Suprapubic skin (tissue), 4 donors: ENCODE measurements at regions not wholly inside any gene's neighbourhood (a gene's known extent, or its start where the extent isn't known, plus 50 kb on each side); places are given as distances from the start of the nearest gene placed in this dataset.

Source experiments
- DNase-seq, 2 donors: peaks; one replicate each; pipeline ENCODE4 v3.0.0-alpha.2; 2019; ENCODE audit warnings: low spot score in 2 of 2
- H3K27ac ChIP-seq: fragments of 200-600 bp; sonication (generic); one replicate; pipeline ENCODE4 v1.5.1; 2019
- H3K27me3 ChIP-seq: fragments of 200-600 bp; sonication (generic); one replicate; pipeline ENCODE4 v1.5.1; 2019
- H3K36me3 ChIP-seq: fragments of 200-600 bp; sonication (generic); one replicate; pipeline ENCODE4 v1.5.1; 2019
- H3K4me1 ChIP-seq: fragments of 200-600 bp; sonication (generic); one replicate; pipeline ENCODE4 v1.5.1; 2019
- H3K4me3 ChIP-seq: fragments of 200-600 bp; sonication (generic); one replicate; pipeline ENCODE4 v1.5.1; 2019; ENCODE audit warnings: mild to moderate bottlenecking
- H3K9me3 ChIP-seq: fragments of 200-600 bp; sonication (generic); one replicate; pipeline ENCODE4 v1.5.1; 2019
- CTCF ChIP-seq, 2 donors: fragments of 200-600 bp in 1 of 2; fragments of 450-650 bp in 1 of 2; sonication (generic) in 1 of 2; IDR thresholded peaks; one replicate each; pipeline ENCODE4 v1.5.1; 2016 to 2019; ENCODE audit warnings: antibody characterized with exemption in 2 of 2, mild to moderate bottlenecking in 1 of 2, moderate library complexity in 1 of 2
- EP300 ChIP-seq: sonication (generic); formaldehyde crosslinking; IDR thresholded peaks from one replicate; pipeline ENCODE4 v1.6.1; 2017; ENCODE audit warnings: antibody characterized with exemption
- POLR2A ChIP-seq, 2 donors: fragments of 450-650 bp; IDR thresholded peaks; one replicate each; pipeline ENCODE4 v1.6.1; 2017; ENCODE audit warnings: antibody characterized with exemption in 2 of 2, mild to moderate bottlenecking in 2 of 2, moderate library complexity in 2 of 2
- POLR2AphosphoS5 ChIP-seq, 3 donors: sonication (generic); formaldehyde crosslinking; IDR thresholded peaks; one replicate each; pipeline ENCODE4 v1.6.1; 2017; ENCODE audit warnings: antibody characterized with exemption in 3 of 3
- WGBS: methylation state at CpG from one replicate; pipeline ENCODE4 v1.1.5; 2018; 5-methylcytosine and 5-hydroxymethylcytosine counted together

DNA sequence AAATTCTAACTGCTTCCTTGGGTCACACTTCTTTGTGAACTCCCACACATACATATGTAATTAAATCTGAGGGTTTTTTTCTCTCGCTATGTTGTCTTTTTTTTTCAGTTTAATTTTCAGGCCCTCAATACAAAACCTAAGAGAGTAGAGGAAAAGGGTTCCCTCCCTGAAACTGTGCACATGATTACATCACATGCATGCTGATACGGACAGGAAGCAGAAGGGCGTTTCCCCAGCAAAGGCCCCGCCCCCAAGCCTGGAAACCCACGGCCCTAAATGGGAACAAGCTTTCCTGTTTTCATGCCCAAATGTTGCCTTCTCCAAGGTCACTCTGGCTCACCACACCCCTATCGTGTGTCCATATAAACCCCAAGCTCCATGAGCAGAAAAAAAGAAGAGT is 115.4 kb downstream of the TEX36 start:
- TF ChIP-seq POLR2A (IDR thresholded peaks at IDR 0.05), result no peak
- TF ChIP-seq POLR2AphosphoS5 (IDR thresholded peaks at IDR 0.05), result no peak
- no peak for TF ChIP-seq CTCF (IDR thresholded peaks at IDR 0.05)
- no peak for TF ChIP-seq EP300
- Histone ChIP-seq H3K36me3 (no peaks in the 10 kb centered on the region), H3K4me1 (no peaks in the 10 kb centered on the region), H3K4me3 (no peak overlapping the region), H3K27ac (no peak overlapping the region), H3K9me3 (no peaks in the 10 kb centered on the region), H3K27me3 (no peaks in the 10 kb centered on the region)
- no peak for DNase-seq
- WGBS, result 75% methylated on average over 6 of the region's 6 CpGs

DNA sequence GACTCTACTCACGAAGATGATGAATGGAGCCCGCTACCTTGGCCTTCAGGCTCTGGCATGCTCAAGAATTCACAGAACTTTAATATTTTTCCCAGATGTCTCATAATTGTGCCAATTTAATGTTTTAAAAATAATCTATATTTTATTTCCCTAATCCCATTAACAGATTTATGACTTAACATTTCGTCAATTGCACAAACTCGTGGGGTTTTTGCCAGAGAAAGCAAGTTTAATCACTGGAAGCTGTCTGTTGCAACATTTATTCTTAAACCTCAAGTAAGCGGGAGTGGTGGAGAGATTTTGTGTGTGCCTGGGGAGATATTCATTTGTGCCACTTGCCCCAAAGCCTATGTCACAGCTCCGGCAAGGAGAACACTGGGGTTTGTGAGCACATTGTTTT is 117.9 kb downstream of the TEX36 start:
- Histone ChIP-seq H3K27me3 (no peaks in the 10 kb centered on the region), H3K4me3 (no peak overlapping the region), H3K9me3 (no peaks in the 10 kb centered on the region), H3K36me3 (no peaks in the 10 kb centered on the region), H3K4me1 (no peaks in the 10 kb centered on the region), H3K27ac (no peak overlapping the region)
- no peak for TF ChIP-seq EP300
- no peak for TF ChIP-seq POLR2A (IDR thresholded peaks at IDR 0.05)
- TF ChIP-seq POLR2AphosphoS5 (IDR thresholded peaks at IDR 0.05), result no peak
- TF ChIP-seq CTCF (IDR thresholded peaks at IDR 0.05), result no peak
- no peak for DNase-seq
- WGBS, result 40% methylated on average over 6 of the region's 6 CpGs

DNA sequence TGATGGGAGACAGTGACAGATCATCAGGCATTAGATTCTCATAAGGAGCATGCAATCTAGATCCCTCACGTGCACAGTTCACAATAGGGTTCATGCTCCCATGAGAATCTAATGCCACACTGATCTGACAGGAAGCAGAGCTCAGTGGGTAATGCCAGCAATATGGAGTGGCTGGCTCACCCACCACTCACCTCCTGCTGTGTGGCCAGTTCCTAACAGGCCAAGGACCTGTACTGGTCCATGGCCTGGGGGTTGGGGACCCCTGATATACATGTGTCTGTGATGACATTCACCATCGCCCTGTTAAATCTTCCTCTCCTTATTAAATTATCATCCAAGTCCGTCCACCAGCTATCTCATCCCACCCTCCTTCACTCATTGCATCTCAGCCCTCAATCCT is 118.4 kb downstream of the TEX36 start:
- no peak overlapping the region for H3K27ac ChIP-seq
- DNase-seq, result no peak
- H3K4me3 ChIP-seq, result no peak overlapping the region
- no peaks in the 10 kb centered on the region for H3K36me3 ChIP-seq
- TF ChIP-seq CTCF (IDR thresholded peaks at IDR 0.05) (no peak), POLR2AphosphoS5 (IDR thresholded peaks at IDR 0.05) (no peak), POLR2A (IDR thresholded peaks at IDR 0.05) (no peak), EP300 (no peak)
- H3K4me1 ChIP-seq, result no peaks in the 10 kb centered on the region
- no peaks in the 10 kb centered on the region for H3K9me3 ChIP-seq
- 66% methylated on average over 3 of the region's 3 CpGs for WGBS
- H3K27me3 ChIP-seq, result no peaks in the 10 kb centered on the region

DNA sequence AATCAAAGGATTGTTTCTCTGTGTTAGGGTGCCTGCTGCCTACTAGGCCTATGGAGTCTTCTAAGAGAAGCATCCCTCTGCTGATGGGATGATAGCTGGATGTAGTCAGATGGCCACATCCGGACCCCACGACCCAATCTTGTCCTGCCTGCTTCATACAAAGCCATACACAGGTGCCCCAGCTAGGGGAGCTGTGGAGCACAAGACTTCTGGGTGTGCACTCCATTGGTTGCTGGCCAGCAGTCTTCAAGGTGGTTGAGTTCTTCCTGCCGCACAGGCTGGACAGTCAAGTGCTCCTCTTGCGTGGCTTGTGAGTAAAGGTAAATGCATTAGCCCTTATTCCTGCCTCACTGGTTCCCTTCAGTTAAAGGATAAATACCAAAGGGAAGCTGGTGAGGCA is 120.2 kb downstream of the TEX36 start:
- DNase-seq, result no peak
- 88% methylated on average over 4 of the region's 4 CpGs for WGBS
- Histone ChIP-seq H3K36me3 (no peaks in the 10 kb centered on the region), H3K27ac (no peak overlapping the region), H3K9me3 (no peaks in the 10 kb centered on the region), H3K4me3 (no peak overlapping the region), H3K27me3 (no peaks in the 10 kb centered on the region), H3K4me1 (no peaks in the 10 kb centered on the region)
- no peak for TF ChIP-seq POLR2AphosphoS5 (IDR thresholded peaks at IDR 0.05)
- no peak for TF ChIP-seq CTCF (IDR thresholded peaks at IDR 0.05)
- no peak for TF ChIP-seq POLR2A (IDR thresholded peaks at IDR 0.05)
- no peak for TF ChIP-seq EP300

DNA sequence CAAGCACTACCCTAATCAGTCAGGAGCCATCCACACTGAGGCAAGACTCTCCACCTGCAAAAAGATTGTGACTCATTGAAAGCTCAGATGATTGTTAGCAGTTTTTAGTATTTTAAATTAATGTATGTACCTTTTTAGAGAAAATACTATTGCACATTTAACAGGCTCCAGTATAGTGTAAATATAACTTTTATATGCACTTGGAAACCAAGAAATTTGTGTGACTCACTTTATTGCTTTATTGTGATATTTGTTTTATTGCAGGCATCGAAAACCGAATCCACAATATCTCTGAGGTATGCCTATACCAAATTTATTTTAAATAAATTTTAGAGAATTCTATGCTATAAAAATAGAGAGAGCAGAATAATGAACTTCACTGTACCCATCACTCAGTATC is 122.0 kb downstream of the TEX36 start:
- no peaks in the 10 kb centered on the region for H3K27me3 ChIP-seq
- no peaks in the 10 kb centered on the region for H3K36me3 ChIP-seq
- H3K27ac ChIP-seq, result no peak overlapping the region
- no peaks in the 10 kb centered on the region for H3K4me1 ChIP-seq
- no peak overlapping the region for H3K4me3 ChIP-seq
- 94% methylated on average over 2 of the region's 2 CpGs for WGBS
- DNase-seq, result no peak
- no peaks in the 10 kb centered on the region for H3K9me3 ChIP-seq
- TF ChIP-seq POLR2A (IDR thresholded peaks at IDR 0.05) (no peak), EP300 (no peak), CTCF (IDR thresholded peaks at IDR 0.05) (no peak), POLR2AphosphoS5 (IDR thresholded peaks at IDR 0.05) (no peak)
